ENCODE measurements at regions not wholly inside any gene's neighbourhood (a gene's known extent, or its start where the extent isn't known, plus 50 kb on each side); places are given as distances from the start of the nearest gene placed in this dataset.
A peak's percentile ranks its signal among the peaks of the same experiment; 100 is the strongest.

DNA sequence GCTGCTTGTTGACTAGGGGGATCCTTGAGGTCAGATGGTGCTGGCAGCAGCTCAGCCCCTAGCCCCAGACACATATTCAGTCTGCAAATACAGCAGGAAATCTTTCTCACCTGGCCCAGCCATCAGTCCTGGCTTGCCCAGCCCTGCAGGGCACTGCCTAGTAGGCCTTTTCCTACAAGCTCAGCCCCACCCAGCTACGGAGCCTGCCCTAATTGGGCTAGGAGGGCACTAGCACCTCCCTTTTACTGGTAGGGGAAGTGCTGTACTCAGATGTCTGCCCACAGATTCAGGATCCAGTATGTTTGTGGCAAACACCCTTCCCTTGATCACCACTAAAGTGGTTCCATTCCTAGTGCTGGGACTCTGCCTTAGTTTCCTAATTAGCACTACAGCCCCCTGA, 257.1 kb upstream of the CADM1 start:
- Histone ChIP-seq H3F3A (ENCODE audit: insufficient read depth, low read length, poor library complexity, severe bottlenecking) (no peaks in the 10 kb centered on the region), H3K9me2 (ENCODE audit: insufficient read depth, low read length) (no peaks in the 10 kb centered on the region), H3K9me3 (ENCODE audit: low read length) (no peaks in the 10 kb centered on the region), H3K4me2 (ENCODE audit: low read length) (no peak overlapping the region), H2AFZ (ENCODE audit: low read depth, low read length) (no peak overlapping the region), H3K27ac (ENCODE audit: low read length) (no peak overlapping the region), H3K27me3 (ENCODE audit: insufficient read depth, low read depth, low read length) (peaks cover 18% of the 10 kb centered on the region), H3K36me3 (ENCODE audit: insufficient read depth, low read length) (no peaks in the 10 kb centered on the region), H3K4me3 (ENCODE audit: low read length) (no peak overlapping the region), H3K9ac (ENCODE audit: low read length) (no peak overlapping the region), H4K20me1 (ENCODE audit: insufficient read depth) (no peaks in the 10 kb centered on the region), H3K79me2 (replicated peaks; ENCODE audit: insufficient read depth, low read length) (no peaks in the 10 kb centered on the region)
- TF ChIP-seq, protein P1, sequence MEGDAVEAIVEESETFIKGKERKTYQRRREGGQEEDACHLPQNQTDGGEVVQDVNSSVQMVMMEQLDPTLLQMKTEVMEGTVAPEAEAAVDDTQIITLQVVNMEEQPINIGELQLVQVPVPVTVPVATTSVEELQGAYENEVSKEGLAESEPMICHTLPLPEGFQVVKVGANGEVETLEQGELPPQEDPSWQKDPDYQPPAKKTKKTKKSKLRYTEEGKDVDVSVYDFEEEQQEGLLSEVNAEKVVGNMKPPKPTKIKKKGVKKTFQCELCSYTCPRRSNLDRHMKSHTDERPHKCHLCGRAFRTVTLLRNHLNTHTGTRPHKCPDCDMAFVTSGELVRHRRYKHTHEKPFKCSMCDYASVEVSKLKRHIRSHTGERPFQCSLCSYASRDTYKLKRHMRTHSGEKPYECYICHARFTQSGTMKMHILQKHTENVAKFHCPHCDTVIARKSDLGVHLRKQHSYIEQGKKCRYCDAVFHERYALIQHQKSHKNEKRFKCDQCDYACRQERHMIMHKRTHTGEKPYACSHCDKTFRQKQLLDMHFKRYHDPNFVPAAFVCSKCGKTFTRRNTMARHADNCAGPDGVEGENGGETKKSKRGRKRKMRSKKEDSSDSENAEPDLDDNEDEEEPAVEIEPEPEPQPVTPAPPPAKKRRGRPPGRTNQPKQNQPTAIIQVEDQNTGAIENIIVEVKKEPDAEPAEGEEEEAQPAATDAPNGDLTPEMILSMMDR (IDR thresholded peaks at IDR 0.05; ENCODE audit: poor library complexity, severe bottlenecking): no peak
- TF ChIP-seq MXI1 (conservative IDR thresholded peaks at IDR 0.05; ENCODE audit: poor library complexity, severe bottlenecking) (no peak), SMC3 (conservative IDR thresholded peaks at IDR 0.05; ENCODE audit: poor library complexity) (no peak), POLR2AphosphoS5 (IDR thresholded peaks at IDR 0.05) (no peak), EP300 (conservative IDR thresholded peaks at IDR 0.05; ENCODE audit: poor library complexity, severe bottlenecking) (no peak), EZH2 (IDR thresholded peaks at IDR 0.05; ENCODE audit: borderline replicate concordance, insufficient read depth, low read length, poor library complexity, severe bottlenecking) (no peak), TAF1 (IDR thresholded peaks at IDR 0.05; ENCODE audit: low read depth) (no peak), RAD21 (conservative IDR thresholded peaks at IDR 0.05) (no peak)
- TF ChIP-seq, protein P2, sequence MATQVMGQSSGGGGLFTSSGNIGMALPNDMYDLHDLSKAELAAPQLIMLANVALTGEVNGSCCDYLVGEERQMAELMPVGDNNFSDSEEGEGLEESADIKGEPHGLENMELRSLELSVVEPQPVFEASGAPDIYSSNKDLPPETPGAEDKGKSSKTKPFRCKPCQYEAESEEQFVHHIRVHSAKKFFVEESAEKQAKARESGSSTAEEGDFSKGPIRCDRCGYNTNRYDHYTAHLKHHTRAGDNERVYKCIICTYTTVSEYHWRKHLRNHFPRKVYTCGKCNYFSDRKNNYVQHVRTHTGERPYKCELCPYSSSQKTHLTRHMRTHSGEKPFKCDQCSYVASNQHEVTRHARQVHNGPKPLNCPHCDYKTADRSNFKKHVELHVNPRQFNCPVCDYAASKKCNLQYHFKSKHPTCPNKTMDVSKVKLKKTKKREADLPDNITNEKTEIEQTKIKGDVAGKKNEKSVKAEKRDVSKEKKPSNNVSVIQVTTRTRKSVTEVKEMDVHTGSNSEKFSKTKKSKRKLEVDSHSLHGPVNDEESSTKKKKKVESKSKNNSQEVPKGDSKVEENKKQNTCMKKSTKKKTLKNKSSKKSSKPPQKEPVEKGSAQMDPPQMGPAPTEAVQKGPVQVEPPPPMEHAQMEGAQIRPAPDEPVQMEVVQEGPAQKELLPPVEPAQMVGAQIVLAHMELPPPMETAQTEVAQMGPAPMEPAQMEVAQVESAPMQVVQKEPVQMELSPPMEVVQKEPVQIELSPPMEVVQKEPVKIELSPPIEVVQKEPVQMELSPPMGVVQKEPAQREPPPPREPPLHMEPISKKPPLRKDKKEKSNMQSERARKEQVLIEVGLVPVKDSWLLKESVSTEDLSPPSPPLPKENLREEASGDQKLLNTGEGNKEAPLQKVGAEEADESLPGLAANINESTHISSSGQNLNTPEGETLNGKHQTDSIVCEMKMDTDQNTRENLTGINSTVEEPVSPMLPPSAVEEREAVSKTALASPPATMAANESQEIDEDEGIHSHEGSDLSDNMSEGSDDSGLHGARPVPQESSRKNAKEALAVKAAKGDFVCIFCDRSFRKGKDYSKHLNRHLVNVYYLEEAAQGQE (IDR thresholded peaks at IDR 0.05; ENCODE audit: borderline replicate concordance): no peak

DNA sequence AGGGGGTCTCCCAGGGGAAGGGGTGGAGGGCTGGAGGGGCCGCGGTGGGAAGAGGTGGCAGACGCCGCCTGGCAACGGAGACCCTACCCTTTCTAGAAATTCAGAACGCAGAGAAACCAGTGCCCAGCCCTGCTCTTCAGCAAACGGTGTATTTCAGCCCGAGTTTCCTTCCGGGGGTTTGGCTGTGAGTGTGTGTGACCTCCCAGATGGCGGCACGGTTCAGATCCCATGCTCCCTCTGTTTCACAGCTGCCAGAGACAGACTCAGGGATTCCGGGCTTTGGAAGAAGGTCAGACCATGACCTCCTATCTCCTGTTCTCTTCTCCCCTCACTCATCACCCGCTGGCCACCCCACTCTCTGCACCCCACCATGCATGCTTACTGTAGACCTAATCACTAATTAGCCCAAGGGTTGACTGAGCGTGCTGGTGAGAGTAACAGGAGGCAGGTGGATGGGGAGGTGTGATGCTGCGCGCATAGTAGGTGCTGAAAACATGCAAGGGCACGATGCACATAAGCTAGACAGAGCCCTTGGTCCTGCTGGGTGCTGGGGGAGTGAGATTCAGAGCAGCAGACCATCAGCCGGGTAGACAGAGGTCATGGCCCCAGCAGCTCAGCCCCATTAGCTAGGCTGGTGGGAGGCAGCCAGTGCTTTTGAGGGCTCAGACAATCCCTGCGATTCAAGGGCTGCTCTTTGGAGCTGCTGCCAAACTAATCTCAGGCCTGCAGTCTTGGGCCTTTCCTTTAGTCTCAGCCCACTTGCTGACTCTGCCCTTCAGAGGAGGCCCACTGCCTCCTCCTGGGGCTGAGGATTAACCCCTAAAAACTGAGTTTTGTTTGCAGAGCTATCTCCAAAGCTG, 256.5 kb upstream of the CADM1 start:
- peaks cover 18% of the 10 kb centered on the region for H3K27me3 ChIP-seq (ENCODE audit: insufficient read depth, low read depth, low read length)
- no peaks in the 10 kb centered on the region for H3K36me3 ChIP-seq (ENCODE audit: insufficient read depth, low read length)
- no peaks in the 10 kb centered on the region for H4K20me1 ChIP-seq (ENCODE audit: insufficient read depth)
- no peaks in the 10 kb centered on the region for H3K9me2 ChIP-seq (ENCODE audit: insufficient read depth, low read length)
- TF ChIP-seq, protein P2 (IDR thresholded peaks at IDR 0.05; ENCODE audit: borderline replicate concordance): no peak
- no peak for TF ChIP-seq POLR2AphosphoS5 (IDR thresholded peaks at IDR 0.05)
- H3K79me2 ChIP-seq (replicated peaks; ENCODE audit: insufficient read depth, low read length): no peaks in the 10 kb centered on the region
- H3K9ac ChIP-seq (ENCODE audit: low read length): no peak overlapping the region
- H2AFZ ChIP-seq (ENCODE audit: low read depth, low read length): no peak overlapping the region
- H3K4me3 ChIP-seq (ENCODE audit: low read length): peak overlapping the region; percentile 55
- no peaks in the 10 kb centered on the region for H3K9me3 ChIP-seq (ENCODE audit: low read length)
- no peaks in the 10 kb centered on the region for H3F3A ChIP-seq (ENCODE audit: insufficient read depth, low read length, poor library complexity, severe bottlenecking)
- H3K4me2 ChIP-seq (ENCODE audit: low read length): no peak overlapping the region
- H3K27ac ChIP-seq (ENCODE audit: low read length): no peak overlapping the region

All from neural cell (in vitro differentiated cells).